ENCODE measurements at regions not wholly inside any gene's neighbourhood (a gene's known extent, or its start where the extent isn't known, plus 50 kb on each side); places are given as distances from the start of the nearest gene placed in this dataset.

- intact Hi-C loops (cut with micrococcal nuclease), result no loop called here
Observed at GRCh38 chr2:234641086-234641485, 144.2 kb upstream of the ARL4C start.

GRCh38 chr2:234640657-234641056 lies 143.8 kb upstream of the ARL4C start:
- intact Hi-C loops (cut with micrococcal nuclease), result no loop called here

GRCh38 chr2:234638966-234639365 lies 142.1 kb upstream of the ARL4C start:
- intact Hi-C loops (cut with micrococcal nuclease), result no loop called here

- intact Hi-C loops (cut with micrococcal nuclease), result no loop called here
Observed at GRCh38 chr2:234635284-234635683, 138.4 kb upstream of the ARL4C start.

GRCh38 chr2:234633581-234634230 lies 136.8 kb upstream of the ARL4C start:
- intact Hi-C loops (cut with micrococcal nuclease), result no loop called here

GRCh38 chr2:234632527-234633391 lies 135.9 kb upstream of the ARL4C start:
- intact Hi-C loops (cut with micrococcal nuclease), result no loop called here

- intact Hi-C loops (cut with micrococcal nuclease), result no loop called here
Observed at GRCh38 chr2:234631646-234632514, 135.0 kb upstream of the ARL4C start.

GRCh38 chr2:234630801-234631261 lies 133.9 kb upstream of the ARL4C start:
- intact Hi-C loops (cut with micrococcal nuclease), result no loop called here

- intact Hi-C loops (cut with micrococcal nuclease), result no loop called here
Observed at GRCh38 chr2:234629596-234629995, 132.7 kb upstream of the ARL4C start.

- intact Hi-C loops (cut with micrococcal nuclease), result no loop called here
Observed at GRCh38 chr2:234628953-234629352, 132.1 kb upstream of the ARL4C start.

GRCh38 chr2:234627308-234627707 lies 130.4 kb upstream of the ARL4C start:
- intact Hi-C loops (cut with micrococcal nuclease), result no loop called here

GRCh38 chr2:234626566-234627130 lies 129.8 kb upstream of the ARL4C start:
- intact Hi-C loops (cut with micrococcal nuclease), result no loop called here

- intact Hi-C loops (cut with micrococcal nuclease), result no loop called here
Observed at GRCh38 chr2:234625626-234626250, 128.9 kb upstream of the ARL4C start.

GRCh38 chr2:234623521-234623991 lies 126.7 kb upstream of the ARL4C start:
- intact Hi-C loops (cut with micrococcal nuclease), result no loop called here

GRCh38 chr2:234621120-234621519 lies 124.2 kb upstream of the ARL4C start:
- intact Hi-C loops (cut with micrococcal nuclease), result no loop called here

GRCh38 chr2:234620018-234620417 lies 123.1 kb upstream of the ARL4C start:
- intact Hi-C loops (cut with micrococcal nuclease), result no loop called here

- intact Hi-C loops (cut with micrococcal nuclease), result no loop called here
Observed at GRCh38 chr2:234615643-234616356, 118.9 kb upstream of the ARL4C start.

- intact Hi-C loops (cut with micrococcal nuclease), result no loop called here
Observed at GRCh38 chr2:234611209-234611608, 114.3 kb upstream of the ARL4C start.

GRCh38 chr2:234608946-234609345 lies 112.1 kb upstream of the ARL4C start:
- intact Hi-C loops (cut with micrococcal nuclease), result no loop called here

- intact Hi-C loops (cut with micrococcal nuclease), result no loop called here
Observed at GRCh38 chr2:234607691-234608090, 110.8 kb upstream of the ARL4C start.
